Activated CD4-positive, alpha-beta T cell treated with anti-CD3 and anti-CD28 coated beads for 36 hours (primary cell): ENCODE measurements at regions not wholly inside any gene's neighbourhood (a gene's known extent, or its start where the extent isn't known, plus 50 kb on each side); places are given as distances from the start of the nearest gene placed in this dataset.
"Not testable (repeated sequence)": the region's sequence is repeated elsewhere in the genome, so short reads cannot be mapped to it uniquely, and the experiment has no call there.

Experiments
- ATAC-seq: fragments of 200-7000 bp; cut with Tn5 transposase; one replicate; pipeline ENCODE4 v1.10.0; 2021; ENCODE audit warnings: mild to moderate bottlenecking, moderate library complexity
- CTCF ChIA-PET: fragments of 350-600 bp; sonication (Branson Sonifier 250); formaldehyde crosslinking; loops from one replicate; lab custom pipeline; 2021; ENCODE audit warnings: antibody characterized with exemption; lab: Charles Lee
- POLR2A ChIA-PET: fragments of 350-600 bp; sonication (Branson Sonifier 250); formaldehyde crosslinking; loops from one replicate; lab custom pipeline; 2021; ENCODE audit warnings: antibody characterized with exemption, inconsistent platforms; lab: Charles Lee
- DNase-seq: peaks from one replicate; pipeline ENCODE4 v3.0.0-alpha.2; 2020
- H3K27ac Mint-ChIP-seq: one replicate; pipeline ENCODE4 v1.8.0; 2021; ENCODE audit warnings: mixed read lengths
- H3K27me3 Mint-ChIP-seq: one replicate; pipeline ENCODE4 v1.8.0; 2021; ENCODE audit warnings: mixed read lengths
- H3K36me3 Mint-ChIP-seq: one replicate; pipeline ENCODE4 v1.8.0; 2021; ENCODE audit warnings: low read depth, mixed read lengths
- H3K4me1 Mint-ChIP-seq: one replicate; pipeline ENCODE4 v1.8.0; 2021; ENCODE audit warnings: mixed read lengths
- H3K4me3 Mint-ChIP-seq: one replicate; pipeline ENCODE4 v1.8.0; 2021; ENCODE audit warnings: mild to moderate bottlenecking, moderate library complexity, mixed read lengths
- H3K9me3 Mint-ChIP-seq: one replicate; pipeline ENCODE4 v1.8.0; 2021; ENCODE audit warnings: low read depth, mixed read lengths
- intact Hi-C, 2 experiments: fragments of 100-400 bp; cut with DNase I in 1 of 2; cut with micrococcal nuclease in 1 of 2; formaldehyde crosslinking; loops; one replicate each; pipeline versions ENCODE4 v1.14.2 to v1.15.1; 2022 to 2024; cut with DNase I, micrococcal nuclease

DNA sequence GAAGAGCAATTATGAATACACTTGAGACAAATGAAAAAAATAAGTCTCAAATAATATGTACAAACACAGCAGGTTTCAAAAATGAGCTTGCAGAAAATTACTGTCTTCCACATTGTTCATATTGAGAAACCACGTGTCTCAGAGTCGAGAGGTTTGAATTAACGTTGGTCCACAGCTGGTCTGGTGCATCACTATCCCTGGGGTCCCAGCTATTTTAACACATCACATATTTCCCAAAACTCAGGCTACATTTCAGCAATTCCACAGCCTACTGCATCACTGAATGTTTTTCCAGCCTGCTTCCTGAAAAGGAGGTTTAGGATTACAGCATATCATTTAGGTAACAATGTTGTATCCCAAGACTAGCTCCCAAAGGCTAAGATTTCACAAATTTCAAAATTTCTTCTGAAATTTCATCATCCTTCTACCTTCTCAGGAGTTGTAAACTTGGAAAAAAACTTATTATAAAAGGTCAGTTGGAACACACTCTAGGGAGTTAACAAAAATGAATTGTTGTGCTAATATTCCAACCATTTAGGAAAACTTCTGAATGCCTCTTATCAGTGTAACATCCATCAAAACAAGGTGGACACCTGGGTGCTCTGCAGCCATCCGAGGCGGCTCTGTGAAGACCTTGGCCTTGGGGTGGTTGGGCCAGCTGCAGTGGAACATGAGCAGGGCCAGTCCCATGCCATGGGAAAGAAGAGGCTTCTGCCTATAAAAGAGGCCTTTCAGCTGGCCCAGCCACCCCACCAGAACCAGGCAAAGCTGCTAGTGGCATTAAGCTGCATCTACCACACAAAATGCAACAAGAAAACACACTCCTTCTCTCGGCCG is 198.1 kb upstream of the RBBP8 start:
- ATAC-seq (no peak), DNase-seq (no peak)
- Mint-ChIP-seq H3K36me3 (no peaks in the 10 kb centered on the region), H3K4me3 (no peak overlapping the region), H3K27me3 (peaks cover 3% of the 10 kb centered on the region), H3K9me3 (no peaks in the 10 kb centered on the region), H3K4me1 (no peaks in the 10 kb centered on the region), H3K27ac (no peak overlapping the region)
- ChIA-PET POLR2A (no interaction called here), CTCF (no interaction called here)
- intact Hi-C loops: no loop called here

DNA sequence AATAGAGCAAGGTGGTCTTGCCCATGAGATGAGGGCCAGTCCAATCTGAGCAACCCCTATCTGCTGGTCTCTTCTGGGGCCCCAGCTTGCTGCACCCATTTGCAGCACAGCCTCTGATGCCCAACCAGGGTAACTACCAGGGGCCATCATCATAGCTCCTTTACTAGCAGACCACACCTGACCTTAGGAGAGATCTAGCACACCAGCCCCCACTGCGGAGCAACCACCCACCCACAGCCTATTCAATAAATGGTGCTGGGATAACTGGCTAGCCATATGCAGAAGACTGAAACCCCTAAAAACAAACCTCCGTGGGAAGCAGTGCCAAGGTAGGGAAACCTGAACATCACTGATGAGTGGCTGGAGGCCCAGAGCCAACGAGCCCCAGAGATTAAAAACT is 196.1 kb upstream of the RBBP8 start:
- intact Hi-C loops: no loop called here
- ChIA-PET CTCF (interaction anchor here (0.6 kb wide), 1 partner anchor 21 kb away, joined by 3 read pairs; no protein-coding TSS in a partner anchor), POLR2A (no interaction called here)
- Mint-ChIP-seq H3K27ac (no peak overlapping the region), H3K9me3 (no peaks in the 10 kb centered on the region), H3K4me1 (no peaks in the 10 kb centered on the region), H3K27me3 (peaks cover 3% of the 10 kb centered on the region), H3K4me3 (no peak overlapping the region), H3K36me3 (no peaks in the 10 kb centered on the region)
- ATAC-seq (no peak), DNase-seq (no peak)

DNA sequence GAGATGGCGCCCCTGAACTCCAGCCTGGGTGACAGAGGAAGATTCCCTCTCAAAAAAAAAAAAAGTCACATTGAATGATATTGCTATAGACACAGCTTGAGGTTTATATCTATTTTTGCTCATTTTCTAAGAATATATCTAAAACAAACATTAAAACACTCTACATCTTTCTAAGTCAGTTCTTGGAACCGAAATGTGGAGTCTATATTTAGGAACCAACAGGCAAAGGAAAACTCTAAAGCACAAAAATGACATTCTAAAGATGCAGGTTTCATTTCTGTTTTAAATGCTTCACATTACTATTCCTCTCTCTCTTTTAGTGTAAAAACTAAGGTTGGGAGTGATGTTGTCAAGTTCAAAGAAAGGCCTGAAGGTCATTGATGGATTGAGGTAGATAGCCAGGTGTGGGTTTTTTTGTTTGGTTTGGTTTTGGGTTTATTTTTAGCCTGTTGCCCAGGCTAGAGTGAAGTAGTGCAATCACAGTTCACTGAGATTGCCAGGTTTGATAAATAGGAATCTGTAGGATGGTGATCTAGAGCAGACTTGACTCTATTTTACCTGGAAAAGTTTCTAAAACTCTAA is 194.0 kb upstream of the RBBP8 start:
- ATAC-seq (no peak), DNase-seq (no peak)
- CTCF ChIA-PET: no interaction called here
- intact Hi-C loops: no loop called here
- POLR2A ChIA-PET: no interaction called here
- Mint-ChIP-seq H3K27me3 (peaks cover 7% of the 10 kb centered on the region), H3K27ac (no peak overlapping the region), H3K36me3 (no peaks in the 10 kb centered on the region), H3K4me1 (no peaks in the 10 kb centered on the region), H3K9me3 (no peaks in the 10 kb centered on the region), H3K4me3 (no peak overlapping the region)

DNA sequence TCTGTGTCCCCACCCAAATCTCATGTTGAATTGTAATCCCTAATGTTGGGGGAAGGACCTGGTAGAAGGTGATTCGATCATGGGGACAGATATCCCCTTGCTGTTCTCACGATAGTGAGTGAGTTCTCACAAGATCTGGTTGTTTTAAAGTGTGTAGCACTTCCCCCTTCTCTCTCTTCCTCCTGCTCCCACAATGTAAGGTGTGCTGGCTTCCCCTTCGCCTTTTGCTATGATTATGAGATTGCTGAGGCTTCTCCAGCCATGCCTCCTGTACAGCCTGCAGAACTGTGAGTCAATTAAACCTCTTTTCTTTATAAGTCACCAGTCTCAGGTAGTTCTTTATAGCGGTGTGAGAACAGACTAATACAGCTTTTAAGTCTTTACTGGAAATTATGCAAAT is 193.3 kb upstream of the RBBP8 start:
- intact Hi-C loops: no loop called here
- no peaks in the 10 kb centered on the region for H3K36me3 Mint-ChIP-seq
- peaks cover 2% of the 10 kb centered on the region for H3K9me3 Mint-ChIP-seq
- peaks cover 7% of the 10 kb centered on the region for H3K27me3 Mint-ChIP-seq
- no peak overlapping the region for H3K27ac Mint-ChIP-seq
- no peaks in the 10 kb centered on the region for H3K4me1 Mint-ChIP-seq
- H3K4me3 Mint-ChIP-seq: no peak overlapping the region
- ATAC-seq (peak; percentile 65), DNase-seq (peak; percentile 8)
- ChIA-PET CTCF (no interaction called here), POLR2A (no interaction called here)

DNA sequence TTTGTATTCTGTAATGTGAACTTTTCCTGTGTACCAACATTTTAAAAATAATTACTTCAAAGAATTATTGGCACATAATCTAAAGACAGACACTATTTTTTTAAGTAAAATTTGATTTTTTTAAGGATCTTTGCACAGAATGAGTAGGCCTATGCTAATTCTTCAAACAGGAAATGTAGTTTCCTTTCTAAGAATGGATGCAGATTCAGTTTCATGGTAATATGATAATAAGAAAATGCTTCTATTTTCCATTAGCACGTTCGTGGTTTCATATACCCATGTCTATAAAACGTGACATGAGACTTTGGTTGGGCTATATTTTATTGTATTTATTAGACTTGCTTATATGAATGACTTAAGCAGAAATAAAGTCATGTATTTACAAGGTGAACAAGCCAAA is 191.8 kb upstream of the RBBP8 start:
- intact Hi-C loops: no loop called here
- DNase-seq: no peak
- Mint-ChIP-seq H3K4me1 (no peaks in the 10 kb centered on the region), H3K27ac (no peak overlapping the region), H3K27me3 (peaks cover 7% of the 10 kb centered on the region), H3K9me3 (peaks cover 3% of the 10 kb centered on the region), H3K4me3 (no peak overlapping the region), H3K36me3 (no peaks in the 10 kb centered on the region)
- ATAC-seq: no peak
- POLR2A ChIA-PET: no interaction called here
- CTCF ChIA-PET: no interaction called here

DNA sequence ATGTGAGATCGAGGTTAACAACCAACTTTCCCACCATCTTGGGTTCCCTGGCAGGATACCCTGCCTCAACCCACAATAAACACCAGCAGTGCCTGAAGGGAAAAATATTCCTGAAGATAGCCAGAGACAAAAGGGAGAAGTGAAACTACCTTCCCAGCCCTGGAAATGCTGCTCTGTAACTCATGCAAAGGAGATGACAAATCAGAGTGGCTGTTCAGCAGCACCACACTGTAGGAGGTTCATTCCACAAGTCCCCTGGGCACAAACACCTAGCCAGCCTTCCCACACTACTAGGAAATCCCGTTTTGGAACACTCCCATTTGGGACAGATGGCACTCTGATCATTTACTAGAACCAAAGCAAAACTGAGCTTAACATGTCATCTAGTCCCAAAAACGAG is 190.7 kb upstream of the RBBP8 start:
- Mint-ChIP-seq H3K9me3 (peaks cover 3% of the 10 kb centered on the region), H3K27ac (no peak overlapping the region), H3K4me3 (no peak overlapping the region), H3K27me3 (peaks cover 9% of the 10 kb centered on the region), H3K36me3 (no peaks in the 10 kb centered on the region), H3K4me1 (no peaks in the 10 kb centered on the region)
- DNase-seq: no peak
- ChIA-PET CTCF (no interaction called here), POLR2A (no interaction called here)
- no peak for ATAC-seq
- intact Hi-C loops: no loop called here

DNA sequence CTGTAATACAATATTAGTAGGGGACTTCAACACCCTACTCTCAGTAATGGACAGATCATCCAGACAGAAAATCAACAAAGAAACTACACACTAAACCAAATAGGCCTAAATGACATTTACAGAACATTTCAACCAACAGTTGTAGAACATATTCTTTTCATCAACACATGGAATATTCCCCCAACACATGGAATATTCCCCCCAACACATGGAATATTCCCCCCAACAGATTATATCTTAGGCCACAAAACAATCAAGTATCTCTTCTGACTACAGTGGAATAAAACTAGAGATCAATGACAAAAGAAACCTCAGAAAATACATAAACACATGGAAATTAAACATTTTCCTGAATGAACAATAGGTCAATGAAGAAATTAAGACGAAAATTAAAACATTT is 187.2 kb upstream of the RBBP8 start:
- Mint-ChIP-seq H3K27ac (no peak overlapping the region), H3K9me3 (peaks cover 3% of the 10 kb centered on the region), H3K4me3 (no peak overlapping the region), H3K4me1 (no peaks in the 10 kb centered on the region), H3K36me3 (no peaks in the 10 kb centered on the region), H3K27me3 (peaks cover 10% of the 10 kb centered on the region)
- no peak for DNase-seq
- intact Hi-C loops: no loop called here
- ChIA-PET CTCF (no interaction called here), POLR2A (no interaction called here)
- ATAC-seq: no peak

DNA sequence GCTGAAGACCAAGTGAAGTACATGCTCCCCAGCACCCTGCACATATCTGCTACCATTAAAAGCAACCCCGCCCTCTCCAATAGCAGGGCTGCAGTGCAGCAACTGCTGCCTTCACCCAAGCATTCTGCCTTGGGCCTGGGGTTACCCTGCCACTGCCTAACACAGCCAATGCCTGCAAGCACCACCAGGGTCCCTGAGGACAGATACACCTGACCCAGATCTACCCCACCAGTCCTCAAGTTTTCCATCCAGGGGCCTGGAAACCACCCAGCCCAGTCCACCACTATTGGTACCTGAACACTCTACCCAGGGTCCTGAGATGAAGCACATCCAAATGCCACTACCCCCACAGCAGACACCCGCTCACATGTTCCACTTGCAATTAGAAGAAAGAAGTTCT is 181.1 kb upstream of the RBBP8 start:
- H3K4me3 Mint-ChIP-seq: no peak overlapping the region
- ATAC-seq: no peak
- no peaks in the 10 kb centered on the region for H3K36me3 Mint-ChIP-seq
- H3K27me3 Mint-ChIP-seq: peaks cover 15% of the 10 kb centered on the region
- DNase-seq: no peak
- ChIA-PET CTCF (no interaction called here), POLR2A (no interaction called here)
- intact Hi-C loops: no loop called here
- H3K4me1 Mint-ChIP-seq: no peaks in the 10 kb centered on the region
- no peak overlapping the region for H3K27ac Mint-ChIP-seq
- H3K9me3 Mint-ChIP-seq: no peaks in the 10 kb centered on the region

DNA sequence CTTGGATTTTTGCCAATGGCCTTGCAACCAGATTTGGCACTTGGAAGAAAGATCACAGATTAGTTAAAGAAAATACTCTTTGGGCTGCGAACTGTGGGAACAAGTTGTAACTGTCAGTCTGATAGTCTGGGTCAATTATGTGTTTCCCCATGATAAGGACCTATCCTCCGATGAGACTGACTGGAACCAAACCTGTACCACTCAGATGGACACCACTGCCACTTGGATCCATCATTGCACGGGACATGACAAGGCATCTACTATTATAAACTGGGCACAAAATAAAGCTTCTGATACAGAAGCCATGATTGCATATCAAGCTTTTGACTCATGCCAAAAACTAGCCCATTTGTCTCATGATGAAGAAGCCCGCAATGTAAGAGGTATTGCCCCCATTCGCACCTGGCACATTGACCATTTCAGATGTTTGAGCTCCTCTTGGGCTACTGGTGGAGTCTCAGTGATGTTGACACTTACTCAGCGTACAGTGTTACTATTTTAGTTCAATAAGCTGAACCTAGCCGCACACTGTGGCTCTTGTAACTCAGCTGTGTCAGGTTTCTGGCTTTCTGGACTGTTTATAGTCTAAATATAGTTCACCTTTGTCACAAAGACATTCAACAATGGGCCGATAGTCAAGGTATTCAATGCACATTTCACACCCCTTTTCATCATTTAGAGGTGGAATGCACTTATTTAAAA is 179.8 kb upstream of the RBBP8 start:
- ChIA-PET CTCF (no interaction called here), POLR2A (no interaction called here)
- DNase-seq: no peak
- Mint-ChIP-seq H3K4me3 (no peak overlapping the region), H3K9me3 (no peaks in the 10 kb centered on the region), H3K27ac (no peak overlapping the region), H3K4me1 (no peaks in the 10 kb centered on the region), H3K36me3 (no peaks in the 10 kb centered on the region), H3K27me3 (peaks cover 13% of the 10 kb centered on the region)
- no peak for ATAC-seq
- intact Hi-C loops: no loop called here

DNA sequence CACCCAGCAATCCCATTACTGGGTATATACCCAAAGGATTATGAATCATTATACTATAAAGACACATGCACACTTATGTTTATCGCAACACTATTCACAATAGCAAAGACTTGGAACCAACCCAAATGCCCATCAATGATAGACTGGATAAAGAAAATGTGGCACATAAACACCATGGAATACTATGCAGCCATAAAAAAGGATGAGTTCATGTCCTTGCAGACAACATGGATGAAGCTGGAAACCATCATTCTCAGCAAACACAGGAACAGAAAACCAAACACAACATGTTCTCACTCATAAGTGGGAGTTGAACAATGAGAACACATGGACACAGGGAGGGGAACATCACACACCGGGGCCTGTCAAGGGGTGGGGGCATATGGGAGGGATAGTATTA is 169.1 kb upstream of the RBBP8 start:
- intact Hi-C loops, H3K4me1 Mint-ChIP-seq, DNase-seq, CTCF ChIA-PET, H3K36me3 Mint-ChIP-seq, ATAC-seq, H3K27ac Mint-ChIP-seq, H3K9me3 Mint-ChIP-seq, POLR2A ChIA-PET, H3K4me3 Mint-ChIP-seq: not testable (repeated sequence)
- peaks cover 33% of the 10 kb centered on the region for H3K27me3 Mint-ChIP-seq

DNA sequence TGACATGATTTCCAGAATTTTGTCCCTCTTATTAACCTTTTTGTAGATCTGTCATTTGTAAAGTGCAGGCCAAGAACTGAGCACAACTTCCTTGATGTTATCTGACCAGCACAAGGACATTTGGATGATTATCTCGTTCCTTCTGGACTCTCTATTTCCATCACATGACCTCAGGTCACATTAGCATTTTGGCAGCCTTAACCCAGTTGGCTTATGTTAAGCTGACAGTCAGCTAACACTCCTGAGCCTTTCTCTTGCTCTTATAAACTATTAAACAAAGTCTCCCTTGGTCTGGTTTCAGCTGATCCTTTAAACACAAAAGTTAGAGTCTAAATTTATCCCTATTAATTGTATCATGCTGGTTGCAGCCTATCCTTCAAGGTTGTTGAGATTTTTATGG is 167.2 kb upstream of the RBBP8 start:
- Mint-ChIP-seq H3K27ac (no peak overlapping the region), H3K9me3 (no peaks in the 10 kb centered on the region), H3K4me1 (no peaks in the 10 kb centered on the region), H3K36me3 (no peaks in the 10 kb centered on the region), H3K4me3 (no peak overlapping the region), H3K27me3 (peaks cover 28% of the 10 kb centered on the region)
- ATAC-seq: no peak
- DNase-seq: no peak
- ChIA-PET POLR2A (no interaction called here), CTCF (no interaction called here)
- intact Hi-C loops: loop anchor here in 1 of 2 experiments (5.0 kb wide), 1 partner anchor 1414 kb away; no protein-coding TSS in a partner anchor

DNA sequence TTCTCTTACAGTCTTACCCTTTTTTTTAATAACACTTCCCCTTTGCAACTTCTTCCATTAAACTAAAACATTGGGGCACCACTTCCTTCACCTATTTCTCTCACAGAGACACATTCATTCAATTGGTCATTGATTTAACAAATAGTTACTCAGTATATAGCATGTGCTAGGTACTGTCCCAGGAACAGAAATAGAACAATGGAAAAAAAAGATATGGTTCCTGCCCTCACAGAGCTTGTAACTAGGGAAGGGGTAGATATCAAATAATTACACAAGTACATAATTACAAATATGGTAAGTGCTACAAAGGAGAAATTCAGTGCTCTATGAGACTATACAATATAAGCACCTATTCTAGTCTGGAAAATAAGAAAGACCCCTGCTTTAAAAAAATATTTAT is 165.5 kb upstream of the RBBP8 start:
- Mint-ChIP-seq H3K9me3 (no peaks in the 10 kb centered on the region), H3K36me3 (no peaks in the 10 kb centered on the region), H3K4me1 (no peaks in the 10 kb centered on the region), H3K27me3 (peaks cover 21% of the 10 kb centered on the region), H3K4me3 (no peak overlapping the region), H3K27ac (no peak overlapping the region)
- no peak for DNase-seq
- ATAC-seq: no peak
- POLR2A ChIA-PET: no interaction called here
- intact Hi-C loops: loop anchor here in 1 of 2 experiments (5.0 kb wide), 1 partner anchor 1415 kb away; no protein-coding TSS in a partner anchor
- CTCF ChIA-PET: no interaction called here
